DOHH2 (cell line): ENCODE measurements at regions not wholly inside any gene's neighbourhood (a gene's known extent, or its start where the extent isn't known, plus 50 kb on each side); places are given as distances from the start of the nearest gene placed in this dataset.

Experiments
- H3F3A ChIP-seq: fragments of 200-600 bp; sonication (generic), shearing (Covaris generic); 2 replicates; pipeline ENCODE4 v1.6.0; 2016; ENCODE audit warnings: antibody characterized with exemption, mild to moderate bottlenecking; ENCODE audit not compliant: control insufficient read depth, insufficient read depth
- H3K27ac ChIP-seq: fragments of 200-600 bp; sonication (generic); 2 replicates; pipeline ENCODE4 v1.5.1; 2014; ENCODE audit warnings: low read depth, mild to moderate bottlenecking, low read length, moderate library complexity
- H3K27me3 ChIP-seq: fragments of 200-600 bp; sonication (generic); 2 replicates; pipeline ENCODE4 v1.6.1; 2014; ENCODE audit warnings: mild to moderate bottlenecking, low read length, mixed read lengths; ENCODE audit not compliant: control insufficient read depth
- H3K36me3 ChIP-seq: fragments of 200-600 bp; sonication (generic); 2 replicates; pipeline ENCODE4 v1.6.1; 2014; ENCODE audit warnings: mild to moderate bottlenecking, low read length, moderate library complexity, mixed read lengths; ENCODE audit not compliant: control insufficient read depth
- H3K4me1 ChIP-seq: fragments of 200-600 bp; sonication (generic); 2 replicates; pipeline ENCODE4 v1.6.1; 2014; ENCODE audit warnings: mild to moderate bottlenecking, low read length, mixed read lengths; ENCODE audit not compliant: control insufficient read depth
- H3K4me2 ChIP-seq: fragments of 200-600 bp; sonication (generic); 2 replicates; pipeline ENCODE4 v1.6.0; 2014; ENCODE audit warnings: mild to moderate bottlenecking, low read length, moderate library complexity
- H3K4me3 ChIP-seq: fragments of 200-600 bp; sonication (generic); 2 replicates; pipeline ENCODE4 v1.5.1; 2014; ENCODE audit warnings: mild to moderate bottlenecking, low read length, mixed read lengths
- H3K79me2 ChIP-seq: fragments of 200-600 bp; sonication (generic); 2 replicates; pipeline ENCODE4 v1.6.1; 2014; ENCODE audit warnings: mild to moderate bottlenecking, low read length, mixed read lengths; ENCODE audit not compliant: control insufficient read depth
- H3K9me2 ChIP-seq: fragments of 200-600 bp; sonication (generic); replicated peaks from 2 replicates; pipeline ENCODE4 v1.6.1; 2014; ENCODE audit warnings: mild to moderate bottlenecking, low read length, mixed read lengths; ENCODE audit not compliant: control insufficient read depth
- H3K9me3 ChIP-seq: fragments of 200-600 bp; sonication (generic); 2 replicates; pipeline ENCODE4 v1.6.1; 2014; ENCODE audit warnings: antibody characterized with exemption, low read length, mixed read lengths; ENCODE audit not compliant: control insufficient read depth, insufficient read depth
- H4K20me1 ChIP-seq: fragments of 200-600 bp; sonication (generic); 2 replicates; pipeline ENCODE4 v1.6.0; 2014; ENCODE audit warnings: low read depth, mild to moderate bottlenecking, antibody characterized with exemption, low read length, moderate library complexity; ENCODE audit not compliant: control insufficient read depth, insufficient read depth
- EZH2phosphoT487 ChIP-seq: fragments of 200-600 bp; sonication (generic); IDR thresholded peaks from 2 replicates; pipeline ENCODE4 v1.6.1; 2017; ENCODE audit warnings: borderline replicate concordance, mild to moderate bottlenecking, antibody characterized with exemption, low read length, moderate library complexity, mixed read lengths
- TF ChIP-seq, protein P1 (sequence below): fragments of 200-600 bp; sonication (generic); IDR thresholded peaks from one replicate; pipeline ENCODE4 v1.5.1; 2014; ENCODE audit warnings: antibody characterized with exemption, mild to moderate bottlenecking, low read depth, low read length; ENCODE audit not compliant: poor library complexity, severe bottlenecking

DNA sequence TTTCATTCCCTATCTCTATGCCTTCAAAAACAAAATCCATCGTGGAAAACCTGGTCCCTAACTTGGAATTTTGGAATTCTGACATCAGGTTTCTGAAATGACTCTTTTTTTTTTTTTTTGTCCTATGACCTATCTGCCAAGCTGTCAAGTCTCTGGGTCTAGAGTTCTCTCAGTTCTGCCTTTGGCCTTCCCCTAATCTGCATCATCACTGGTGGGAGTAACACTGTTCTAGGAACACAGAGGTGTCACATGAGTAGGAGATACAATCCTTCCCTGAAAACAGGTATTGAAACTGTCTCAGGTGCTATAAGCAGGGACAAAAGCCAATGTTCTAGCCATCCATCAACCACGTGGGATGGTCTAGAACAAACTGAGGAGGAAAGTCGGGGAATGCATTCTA, 142.0 kb upstream of the ATP1B1 start:
- H3K27ac ChIP-seq, result no peak overlapping the region

DNA sequence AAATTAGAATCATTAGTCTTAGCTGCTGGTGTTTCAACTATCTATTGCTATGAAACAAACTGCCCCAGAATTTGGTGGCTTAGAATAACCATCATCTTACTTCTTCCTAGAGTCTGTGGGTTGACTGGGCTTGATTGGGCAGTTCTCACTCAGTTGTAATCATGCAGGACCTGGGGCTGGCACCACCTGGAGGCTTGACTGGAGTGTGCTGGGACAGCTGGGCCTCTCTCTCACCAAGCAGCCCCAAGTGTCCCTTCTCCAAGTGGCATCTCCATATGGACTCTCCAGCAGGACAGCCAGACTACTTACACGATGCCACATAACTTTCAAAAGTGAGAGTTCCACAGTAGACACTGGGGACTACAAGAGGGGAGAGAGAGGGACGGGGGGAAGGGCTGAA, 140.3 kb upstream of the ATP1B1 start:
- no peak overlapping the region for H3K27ac ChIP-seq
- no peaks in the 10 kb centered on the region for H4K20me1 ChIP-seq
- TF ChIP-seq, protein P1, sequence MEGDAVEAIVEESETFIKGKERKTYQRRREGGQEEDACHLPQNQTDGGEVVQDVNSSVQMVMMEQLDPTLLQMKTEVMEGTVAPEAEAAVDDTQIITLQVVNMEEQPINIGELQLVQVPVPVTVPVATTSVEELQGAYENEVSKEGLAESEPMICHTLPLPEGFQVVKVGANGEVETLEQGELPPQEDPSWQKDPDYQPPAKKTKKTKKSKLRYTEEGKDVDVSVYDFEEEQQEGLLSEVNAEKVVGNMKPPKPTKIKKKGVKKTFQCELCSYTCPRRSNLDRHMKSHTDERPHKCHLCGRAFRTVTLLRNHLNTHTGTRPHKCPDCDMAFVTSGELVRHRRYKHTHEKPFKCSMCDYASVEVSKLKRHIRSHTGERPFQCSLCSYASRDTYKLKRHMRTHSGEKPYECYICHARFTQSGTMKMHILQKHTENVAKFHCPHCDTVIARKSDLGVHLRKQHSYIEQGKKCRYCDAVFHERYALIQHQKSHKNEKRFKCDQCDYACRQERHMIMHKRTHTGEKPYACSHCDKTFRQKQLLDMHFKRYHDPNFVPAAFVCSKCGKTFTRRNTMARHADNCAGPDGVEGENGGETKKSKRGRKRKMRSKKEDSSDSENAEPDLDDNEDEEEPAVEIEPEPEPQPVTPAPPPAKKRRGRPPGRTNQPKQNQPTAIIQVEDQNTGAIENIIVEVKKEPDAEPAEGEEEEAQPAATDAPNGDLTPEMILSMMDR, result no peak
- TF ChIP-seq EZH2phosphoT487, result no peak
- peaks cover 2% of the 10 kb centered on the region; the same call in 1 of the 2 replicates for H3K27me3 ChIP-seq
- H3F3A ChIP-seq, result no peaks in the 10 kb centered on the region
- no peaks in the 10 kb centered on the region for H3K9me3 ChIP-seq
- no peaks in the 10 kb centered on the region for H3K79me2 ChIP-seq
- no peaks in the 10 kb centered on the region for H3K4me1 ChIP-seq
- H3K9me2 ChIP-seq, result no peaks in the 10 kb centered on the region
- H3K4me3 ChIP-seq, result no peak overlapping the region
- H3K36me3 ChIP-seq, result no peaks in the 10 kb centered on the region
- H3K4me2 ChIP-seq, result no peak overlapping the region

More for the DNA sequence above, 142.0 kb upstream of the ATP1B1 start:
- Histone ChIP-seq H4K20me1 (no peaks in the 10 kb centered on the region), H3K27me3 (no peaks in the 10 kb centered on the region), H3K9me2 (no peaks in the 10 kb centered on the region), H3K4me3 (no peak overlapping the region), H3F3A (no peaks in the 10 kb centered on the region), H3K36me3 (no peaks in the 10 kb centered on the region), H3K4me2 (no peak overlapping the region), H3K9me3 (no peaks in the 10 kb centered on the region), H3K4me1 (no peaks in the 10 kb centered on the region), H3K79me2 (no peaks in the 10 kb centered on the region)
- TF ChIP-seq EZH2phosphoT487, result no peak
- TF ChIP-seq, protein P1, result no peak

DNA sequence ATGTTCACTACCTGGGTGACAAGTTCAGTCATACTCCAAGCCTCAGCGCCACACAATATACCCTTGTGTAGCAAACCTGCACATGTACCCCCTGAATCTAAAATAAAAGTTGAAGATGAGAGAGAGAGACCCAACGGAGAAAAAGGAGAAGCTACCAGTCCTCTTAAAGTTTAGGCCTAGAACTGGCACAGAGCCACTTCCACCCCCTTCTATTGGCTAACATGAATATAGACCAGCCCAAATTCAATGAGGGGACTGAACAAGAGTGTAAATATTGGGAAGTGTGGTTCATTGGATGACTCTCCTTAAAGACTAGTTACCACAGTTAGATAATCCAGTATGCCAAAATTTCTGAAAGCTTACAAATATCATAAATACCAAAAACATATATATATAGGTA, 139.9 kb upstream of the ATP1B1 start:
- Histone ChIP-seq H3K4me3 (no peak overlapping the region), H4K20me1 (no peaks in the 10 kb centered on the region), H3K9me3 (no peaks in the 10 kb centered on the region), H3K4me1 (no peaks in the 10 kb centered on the region), H3K27me3 (peaks cover 2% of the 10 kb centered on the region; the same call in 1 of the 2 replicates), H3F3A (no peaks in the 10 kb centered on the region), H3K79me2 (no peaks in the 10 kb centered on the region), H3K36me3 (no peaks in the 10 kb centered on the region), H3K9me2 (no peaks in the 10 kb centered on the region), H3K27ac (no peak overlapping the region), H3K4me2 (no peak overlapping the region)
- TF ChIP-seq, protein P1, result no peak
- TF ChIP-seq EZH2phosphoT487, result no peak
